Hypothalamus (tissue), 51 donors: ENCODE measurements at regions not wholly inside any gene's neighbourhood (a gene's known extent, or its start where the extent isn't known, plus 50 kb on each side); places are given as distances from the start of the nearest gene placed in this dataset.
"Not testable (repeated sequence)": the region's sequence is repeated elsewhere in the genome, so short reads cannot be mapped to it uniquely, and the experiment has no call there.

Source experiments
- DNase-seq, 51 donors: peaks; one replicate each; lab custom pipeline; 2025; lab: John Stamatoyannopoulos, UW

GRCh38 chr7:157467496-157468212 lies 130.8 kb downstream of the DNAJB6 start:
- DNase-seq = no peak

GRCh38 chr7:157468221-157469111 lies 131.7 kb downstream of the DNAJB6 start:
- DNase-seq = no peak

- DNase-seq = no peak
These were observed 132.6 kb downstream of the DNAJB6 start for GRCh38 chr7:157469181-157470016.

GRCh38 chr7:157470017-157470322 lies 133.2 kb downstream of the DNAJB6 start:
- no peak for DNase-seq

- DNase-seq = no peak
These were observed 133.9 kb downstream of the DNAJB6 start for GRCh38 chr7:157470701-157471131.

- peak in 1 of 51 donors; percentile 18 for DNase-seq
These were observed 134.7 kb downstream of the DNAJB6 start for GRCh38 chr7:157471259-157472125.

- no peak for DNase-seq
These were observed 135.7 kb downstream of the DNAJB6 start for GRCh38 chr7:157472311-157473050.

GRCh38 chr7:157473051-157473569 lies 136.3 kb downstream of the DNAJB6 start:
- no peak for DNase-seq

- peak in 1 of 51 donors; percentile 12 for DNase-seq
These were observed 137.9 kb downstream of the DNAJB6 start for GRCh38 chr7:157474685-157475084.

- no peak for DNase-seq
These were observed 138.3 kb downstream of the DNAJB6 start for GRCh38 chr7:157475095-157475494.

- DNase-seq = no peak
These were observed 138.8 kb downstream of the DNAJB6 start for GRCh38 chr7:157475601-157476000.

GRCh38 chr7:157476201-157476600 lies 139.4 kb downstream of the DNAJB6 start:
- no peak for DNase-seq

GRCh38 chr7:157476654-157477549 lies 140.1 kb downstream of the DNAJB6 start:
- DNase-seq = no peak

- no peak for DNase-seq
These were observed 140.9 kb downstream of the DNAJB6 start for GRCh38 chr7:157477550-157478212.

GRCh38 chr7:157478611-157479010 lies 141.8 kb downstream of the DNAJB6 start:
- not testable (repeated sequence) for DNase-seq

- DNase-seq = no peak
These were observed 142.5 kb downstream of the DNAJB6 start for GRCh38 chr7:157479326-157479725.

GRCh38 chr7:157480371-157481050 lies 143.7 kb downstream of the DNAJB6 start:
- no peak for DNase-seq
